ENCODE measurements at regions not wholly inside any gene's neighbourhood (a gene's known extent, or its start where the extent isn't known, plus 50 kb on each side); places are given as distances from the start of the nearest gene placed in this dataset.
"Not testable (repeated sequence)": the region's sequence is repeated elsewhere in the genome, so short reads cannot be mapped to it uniquely, and the experiment has no call there.

DNA sequence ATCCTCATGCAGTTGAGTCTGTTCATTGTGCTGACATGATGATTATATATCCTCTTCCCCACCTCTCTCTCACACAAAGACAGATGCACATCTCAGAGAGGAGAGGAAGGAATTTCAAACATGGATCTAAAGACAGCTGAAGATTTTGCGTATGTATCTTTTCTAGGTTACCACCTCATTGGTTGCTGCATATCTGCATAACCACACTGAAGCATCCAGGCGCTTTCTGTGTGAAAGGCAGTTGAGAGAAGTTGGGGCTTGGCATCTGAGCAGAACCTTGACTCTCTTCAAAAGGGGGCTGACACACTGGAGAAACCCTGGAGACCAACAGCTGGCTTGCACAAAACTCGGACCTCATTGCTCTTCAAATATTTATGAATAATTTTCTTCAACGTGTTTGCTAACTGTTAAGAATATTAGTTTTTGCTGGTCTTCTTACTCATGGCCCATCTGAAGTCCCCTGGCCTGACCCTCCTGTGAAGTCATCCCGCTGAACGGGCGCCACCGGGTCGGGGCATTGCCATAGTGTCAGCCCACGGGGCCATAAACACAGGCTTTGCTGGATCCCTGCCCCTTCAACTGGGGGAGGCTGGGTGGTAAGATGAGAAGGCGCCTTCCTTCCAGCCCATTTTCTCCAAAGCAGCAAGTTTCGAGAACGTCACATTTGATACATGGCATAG is 593.2 kb upstream of the CLINT1 start:
- H3K9me3 ChIP-seq (ENCODE audit: insufficient read depth, low read depth, low read length) = no peaks in the 10 kb centered on the region
- no peak overlapping the region for H3K9ac ChIP-seq (ENCODE audit: low read depth, low read length)
- H3K27ac ChIP-seq (ENCODE audit: low read length) = no peak overlapping the region
- H3K36me3 ChIP-seq (ENCODE audit: insufficient read depth, low read depth, low read length) = no peaks in the 10 kb centered on the region
- 0 out of 2 replicates have a peak, but pooled peaks cover 5% of the 10 kb centered on the region for H3K4me1 ChIP-seq (ENCODE audit: insufficient read depth, low read length)
- no peak overlapping the region for H3K4me3 ChIP-seq (ENCODE audit: low read length)
- H3K27me3 ChIP-seq (ENCODE audit: insufficient read depth, low read length) = no peaks in the 10 kb centered on the region

DNA sequence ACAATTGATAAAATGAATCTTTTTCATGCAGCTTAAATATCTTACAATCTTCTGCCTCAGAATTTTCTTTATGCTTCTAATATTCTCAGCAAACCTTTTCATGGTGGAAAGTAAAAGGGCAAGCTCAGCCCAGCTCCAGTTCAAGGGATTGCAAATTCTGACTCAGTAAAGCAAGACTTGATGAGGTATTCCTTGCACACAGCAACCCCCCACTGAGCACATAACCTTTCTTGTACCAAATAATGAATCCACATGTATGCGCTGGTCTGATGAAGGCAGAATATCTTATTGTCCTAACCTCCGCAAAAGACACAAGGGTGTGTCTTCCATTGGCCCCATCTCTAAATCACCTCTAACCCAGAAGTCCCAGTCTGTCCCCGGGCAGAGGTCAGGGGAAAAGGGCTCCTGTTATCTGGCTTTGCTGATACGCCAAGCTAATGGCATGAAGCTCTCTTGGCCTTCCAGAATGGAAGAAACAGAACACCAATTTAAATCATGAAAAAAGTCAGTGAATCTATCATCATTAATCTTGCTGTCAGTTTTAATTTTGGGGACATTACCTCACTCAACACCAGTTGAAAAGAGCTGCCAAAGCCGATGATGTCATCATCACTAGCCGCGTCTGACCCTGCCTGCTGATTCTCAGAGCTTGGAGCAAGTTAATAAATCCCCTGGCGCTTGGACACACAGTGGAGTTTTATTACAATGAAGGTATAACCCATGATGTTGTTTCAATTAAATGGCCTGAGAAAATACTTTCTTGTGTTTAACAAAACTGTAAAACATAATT is 592.5 kb upstream of the CLINT1 start:
- no peak overlapping the region for H3K9ac ChIP-seq (ENCODE audit: low read depth, low read length)
- H3K9me3 ChIP-seq (ENCODE audit: insufficient read depth, low read depth, low read length) = no peaks in the 10 kb centered on the region; the same call in 1 of the 2 replicates
- no peak overlapping the region for H3K27ac ChIP-seq (ENCODE audit: low read length)
- no peaks in the 10 kb centered on the region for H3K27me3 ChIP-seq (ENCODE audit: insufficient read depth, low read length)
- no peak overlapping the region for H3K4me3 ChIP-seq (ENCODE audit: low read length)
- 0 out of 2 replicates have a peak, but pooled peaks cover 5% of the 10 kb centered on the region for H3K4me1 ChIP-seq (ENCODE audit: insufficient read depth, low read length)
- H3K36me3 ChIP-seq (ENCODE audit: insufficient read depth, low read depth, low read length) = no peaks in the 10 kb centered on the region

DNA sequence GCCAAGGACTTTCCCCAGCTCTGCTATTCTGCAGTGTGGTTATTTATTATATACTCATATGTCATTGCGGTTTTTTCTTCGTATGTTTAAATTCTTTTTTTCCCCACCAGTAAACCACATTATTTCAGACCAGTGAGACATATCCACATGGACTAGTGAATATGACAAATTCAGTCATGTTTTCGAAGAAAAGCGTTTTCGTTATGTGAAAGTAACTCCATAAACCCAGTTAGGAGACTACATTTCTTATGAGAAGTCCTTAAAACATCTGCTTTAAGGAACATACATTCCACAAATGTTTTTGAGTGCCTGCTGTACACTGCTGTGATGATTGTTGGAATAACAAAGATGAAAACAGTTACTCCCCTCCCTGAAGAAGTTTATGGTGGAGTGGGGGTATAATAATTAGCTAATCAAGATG is 591.8 kb upstream of the CLINT1 start:
- H3K36me3 ChIP-seq (ENCODE audit: insufficient read depth, low read depth, low read length) = no peaks in the 10 kb centered on the region

DNA sequence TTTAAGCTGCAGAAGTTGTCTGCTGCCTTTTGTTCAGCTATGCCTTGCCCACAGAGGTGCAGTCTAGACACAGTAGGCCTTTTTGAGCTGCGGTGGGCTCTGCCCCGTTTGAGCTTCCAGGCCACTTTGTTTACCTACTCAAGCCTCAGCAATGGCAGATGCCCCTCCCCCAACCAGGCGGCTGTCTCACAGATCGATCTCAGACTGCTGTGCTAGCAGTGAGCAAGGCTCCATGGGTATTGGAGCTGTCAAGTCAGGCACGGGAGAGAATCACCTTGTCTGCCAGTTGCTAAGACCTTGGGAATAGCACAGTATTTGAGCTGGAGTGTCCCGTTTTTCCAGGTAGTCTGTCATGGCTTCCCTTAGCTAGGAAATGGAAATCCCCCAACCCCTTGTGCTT is 587.8 kb upstream of the CLINT1 start:
- not testable (repeated sequence) for H3K9me3 ChIP-seq (ENCODE audit: insufficient read depth, low read depth, low read length); H3K36me3 ChIP-seq (ENCODE audit: insufficient read depth, low read depth, low read length); H3K27ac ChIP-seq (ENCODE audit: low read length); H3K4me3 ChIP-seq (ENCODE audit: low read length); H3K9ac ChIP-seq (ENCODE audit: low read depth, low read length); H3K27me3 ChIP-seq (ENCODE audit: insufficient read depth, low read length); H3K4me1 ChIP-seq (ENCODE audit: insufficient read depth, low read length)

More for the DNA sequence above, 591.8 kb upstream of the CLINT1 start:
- Histone ChIP-seq H3K4me3 (ENCODE audit: low read length) (no peak overlapping the region), H3K9me3 (ENCODE audit: insufficient read depth, low read depth, low read length) (peaks cover 6% of the 10 kb centered on the region), H3K27me3 (ENCODE audit: insufficient read depth, low read length) (no peaks in the 10 kb centered on the region), H3K4me1 (ENCODE audit: insufficient read depth, low read length) (0 out of 2 replicates have a peak, but pooled peaks cover 5% of the 10 kb centered on the region), H3K9ac (ENCODE audit: low read depth, low read length) (no peak overlapping the region), H3K27ac (ENCODE audit: low read length) (no peak overlapping the region)

DNA sequence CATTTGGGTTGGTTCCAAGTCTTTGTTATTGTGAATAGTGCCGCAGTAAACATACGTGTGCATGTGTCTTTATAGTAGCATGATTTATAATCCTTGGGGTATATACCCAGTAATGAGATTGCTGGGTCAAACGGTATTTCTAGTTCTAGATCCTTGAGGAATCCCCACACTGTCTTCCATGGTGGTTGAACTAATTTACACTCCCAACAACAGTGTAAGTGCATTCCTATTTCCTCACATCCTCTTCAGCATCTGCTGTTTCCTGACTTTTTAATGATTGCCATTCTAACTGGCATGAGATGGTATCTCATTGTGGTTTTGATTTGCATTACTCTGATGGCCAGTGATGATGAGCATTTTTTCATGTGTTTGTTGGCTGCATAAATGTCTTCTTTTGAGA is 580.3 kb upstream of the CLINT1 start:
- not testable (repeated sequence) for H3K4me3 ChIP-seq (ENCODE audit: low read length); H3K27me3 ChIP-seq (ENCODE audit: insufficient read depth, low read length); H3K9me3 ChIP-seq (ENCODE audit: insufficient read depth, low read depth, low read length); H3K36me3 ChIP-seq (ENCODE audit: insufficient read depth, low read depth, low read length); H3K27ac ChIP-seq (ENCODE audit: low read length); H3K9ac ChIP-seq (ENCODE audit: low read depth, low read length); H3K4me1 ChIP-seq (ENCODE audit: insufficient read depth, low read length)

DNA sequence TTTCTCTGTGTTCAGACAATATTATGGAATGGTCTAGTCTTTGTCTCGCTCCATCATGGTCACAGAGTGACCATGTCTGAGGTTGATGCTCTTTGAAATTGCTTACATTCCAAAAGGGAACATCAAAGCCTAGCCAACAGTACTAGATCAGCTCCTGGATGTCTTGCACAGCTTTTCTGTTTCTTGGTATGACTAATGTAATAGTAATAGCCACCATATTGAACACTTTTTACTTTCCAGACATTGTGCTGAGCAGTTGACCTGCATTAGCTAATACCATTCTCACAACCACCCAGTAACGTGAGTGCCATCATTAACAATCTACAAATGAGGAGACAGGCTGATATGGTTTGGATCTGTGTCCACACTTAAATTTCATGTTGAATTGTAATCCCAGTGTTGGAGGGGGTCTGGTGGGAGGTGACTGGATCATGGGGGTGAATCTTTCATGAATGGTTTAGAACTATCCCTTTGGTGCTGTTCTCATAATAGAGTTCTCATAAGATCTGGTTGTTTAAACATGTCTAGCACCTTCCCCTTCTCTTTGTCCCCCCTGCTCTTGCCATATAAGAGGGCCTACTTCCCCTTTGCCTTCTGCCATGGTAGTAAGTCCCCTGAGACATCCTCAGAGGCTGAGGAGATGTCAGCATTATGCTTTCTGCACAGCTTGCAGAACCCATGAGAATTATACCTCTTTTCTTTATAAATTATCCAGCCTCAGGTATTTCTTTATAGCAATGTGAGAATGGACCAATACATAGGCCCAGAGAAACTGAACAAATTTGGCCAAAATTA is 577.5 kb upstream of the CLINT1 start:
- Histone ChIP-seq H3K4me3 (ENCODE audit: low read length) (no peak overlapping the region), H3K27ac (ENCODE audit: low read length) (no peak overlapping the region), H3K9me3 (ENCODE audit: insufficient read depth, low read depth, low read length) (no peaks in the 10 kb centered on the region), H3K4me1 (ENCODE audit: insufficient read depth, low read length) (no peaks in the 10 kb centered on the region), H3K36me3 (ENCODE audit: insufficient read depth, low read depth, low read length) (no peaks in the 10 kb centered on the region), H3K9ac (ENCODE audit: low read depth, low read length) (no peak overlapping the region), H3K27me3 (ENCODE audit: insufficient read depth, low read length) (no peaks in the 10 kb centered on the region)

DNA sequence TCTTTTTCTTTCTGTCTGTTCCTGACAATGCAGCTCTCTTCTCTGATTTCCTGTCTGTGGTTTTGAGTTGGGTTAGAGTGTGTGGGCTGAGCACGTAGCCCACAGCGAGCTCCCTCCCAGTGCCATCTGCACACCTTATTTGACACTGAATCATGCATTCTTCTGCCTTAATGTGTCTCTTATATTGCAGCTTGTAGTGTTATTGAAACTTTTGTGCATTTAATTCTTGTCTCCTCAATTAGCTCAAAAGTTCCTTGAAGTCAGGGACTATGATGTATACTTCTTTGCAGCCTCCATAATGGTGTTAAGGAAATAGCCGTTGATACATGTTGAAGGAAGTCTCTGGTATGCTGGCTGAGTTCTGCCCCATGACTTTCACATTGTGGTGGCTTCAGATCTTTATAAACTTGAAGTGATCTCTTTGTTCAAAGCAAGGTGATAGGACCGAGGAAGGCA is 576.2 kb upstream of the CLINT1 start:
- Histone ChIP-seq H3K27me3 (ENCODE audit: insufficient read depth, low read length) (no peaks in the 10 kb centered on the region), H3K9ac (ENCODE audit: low read depth, low read length) (no peak overlapping the region), H3K4me1 (ENCODE audit: insufficient read depth, low read length) (no peaks in the 10 kb centered on the region)

DNA sequence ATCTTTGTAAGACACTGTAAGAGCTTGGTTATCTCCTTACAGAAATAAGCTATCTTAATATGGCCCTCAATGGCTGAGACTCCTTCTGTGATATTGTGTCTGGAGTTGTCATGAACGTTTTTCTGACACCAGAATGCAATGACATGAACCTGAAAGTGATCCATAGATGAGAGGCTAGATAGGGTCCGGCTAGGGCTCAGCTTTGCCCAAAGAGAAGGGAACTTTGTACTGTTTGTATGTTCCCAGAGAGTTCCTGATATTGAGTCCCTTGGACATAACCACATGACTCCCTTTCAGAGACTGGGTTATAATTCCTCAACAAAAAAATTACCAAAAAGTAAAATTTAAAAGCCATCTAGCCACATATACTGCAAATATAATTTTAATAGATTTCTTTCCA is 575.8 kb upstream of the CLINT1 start:
- Histone ChIP-seq H3K4me3 (ENCODE audit: low read length) (no peak overlapping the region), H3K9ac (ENCODE audit: low read depth, low read length) (no peak overlapping the region), H3K27me3 (ENCODE audit: insufficient read depth, low read length) (no peaks in the 10 kb centered on the region), H3K36me3 (ENCODE audit: insufficient read depth, low read depth, low read length) (no peaks in the 10 kb centered on the region), H3K27ac (ENCODE audit: low read length) (no peak overlapping the region), H3K4me1 (ENCODE audit: insufficient read depth, low read length) (no peaks in the 10 kb centered on the region), H3K9me3 (ENCODE audit: insufficient read depth, low read depth, low read length) (no peaks in the 10 kb centered on the region)

More for the DNA sequence above, 576.2 kb upstream of the CLINT1 start:
- Histone ChIP-seq H3K9me3 (ENCODE audit: insufficient read depth, low read depth, low read length) (no peaks in the 10 kb centered on the region), H3K4me3 (ENCODE audit: low read length) (no peak overlapping the region), H3K27ac (ENCODE audit: low read length) (no peak overlapping the region), H3K36me3 (ENCODE audit: insufficient read depth, low read depth, low read length) (no peaks in the 10 kb centered on the region)

DNA sequence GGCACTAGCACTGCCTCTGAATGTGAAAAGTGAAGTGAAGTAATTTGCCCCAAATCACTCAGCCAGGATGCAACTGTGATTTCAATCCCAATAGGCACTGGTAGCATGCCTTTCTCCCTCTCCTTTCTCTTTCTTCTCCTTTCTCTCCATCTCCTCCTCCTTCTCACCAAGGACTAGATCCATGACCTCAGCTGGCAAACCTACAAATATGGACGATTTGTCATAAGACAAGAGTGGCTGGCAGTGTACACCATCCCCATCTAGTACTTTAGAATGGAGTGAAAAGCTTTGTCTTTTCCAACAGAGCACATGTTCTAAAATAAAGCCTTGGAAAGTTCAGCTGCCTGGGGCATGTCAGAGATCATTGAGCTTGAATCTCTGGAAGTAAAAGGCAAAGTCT is 574.7 kb upstream of the CLINT1 start:
- H3K9me3 ChIP-seq (ENCODE audit: insufficient read depth, low read depth, low read length) = no peaks in the 10 kb centered on the region
- no peaks in the 10 kb centered on the region for H3K36me3 ChIP-seq (ENCODE audit: insufficient read depth, low read depth, low read length)
- H3K27me3 ChIP-seq (ENCODE audit: insufficient read depth, low read length) = no peaks in the 10 kb centered on the region
- H3K27ac ChIP-seq (ENCODE audit: low read length) = no peak overlapping the region
- H3K4me1 ChIP-seq (ENCODE audit: insufficient read depth, low read length) = no peaks in the 10 kb centered on the region
- no peak overlapping the region for H3K4me3 ChIP-seq (ENCODE audit: low read length)
- no peak overlapping the region for H3K9ac ChIP-seq (ENCODE audit: low read depth, low read length)

DNA sequence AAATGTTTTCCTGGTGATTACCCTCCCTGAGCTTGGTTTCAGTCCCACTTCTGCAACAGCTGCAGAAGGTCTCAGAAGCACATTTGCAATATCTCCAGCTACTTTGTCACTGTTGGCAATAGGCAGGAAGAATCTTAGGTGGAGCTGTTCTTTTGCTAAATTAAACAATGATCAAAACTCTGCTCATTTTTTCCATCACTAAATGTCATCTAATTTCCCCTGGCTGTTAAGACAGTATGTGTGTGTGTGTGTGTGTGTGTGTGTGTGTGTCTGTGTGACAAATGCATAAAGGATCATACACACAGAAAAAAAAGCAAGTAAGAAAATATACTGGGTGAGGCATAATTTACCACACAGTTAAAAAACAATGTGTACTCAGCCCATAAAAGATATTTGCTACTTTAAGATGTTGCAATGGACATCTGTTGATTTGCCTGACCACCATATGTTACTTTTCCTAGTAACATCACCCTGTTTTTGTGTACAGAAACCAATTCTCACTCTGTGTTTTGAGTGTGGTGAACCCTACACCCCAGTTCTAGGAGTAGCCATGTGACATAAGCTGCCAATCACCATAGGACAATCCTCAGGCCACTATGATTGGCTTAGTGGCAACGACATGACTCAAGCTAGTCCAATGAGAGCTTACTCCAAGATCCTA is 572.6 kb upstream of the CLINT1 start:
- Histone ChIP-seq H3K4me3 (ENCODE audit: low read length) (no peak overlapping the region), H3K36me3 (ENCODE audit: insufficient read depth, low read depth, low read length) (no peaks in the 10 kb centered on the region), H3K27me3 (ENCODE audit: insufficient read depth, low read length) (no peaks in the 10 kb centered on the region), H3K4me1 (ENCODE audit: insufficient read depth, low read length) (no peaks in the 10 kb centered on the region), H3K9ac (ENCODE audit: low read depth, low read length) (no peak overlapping the region), H3K27ac (ENCODE audit: low read length) (no peak overlapping the region), H3K9me3 (ENCODE audit: insufficient read depth, low read depth, low read length) (no peaks in the 10 kb centered on the region)

DNA sequence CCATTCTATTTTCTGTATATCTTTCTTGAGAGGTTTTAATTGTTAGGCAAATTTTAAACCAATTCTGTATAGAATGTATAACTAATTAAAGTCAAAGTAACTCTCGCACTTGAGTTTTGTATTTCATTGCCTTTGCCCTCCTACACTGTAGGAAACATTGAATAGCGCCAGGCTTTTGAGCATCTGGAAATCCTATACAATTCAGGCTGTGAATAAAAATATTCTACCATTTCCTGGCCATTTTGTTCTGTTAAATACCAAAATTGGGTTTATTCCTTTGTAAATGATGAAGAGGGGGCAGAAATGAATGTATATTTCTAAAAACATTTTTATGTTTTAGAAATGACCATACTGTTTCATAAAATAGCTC is 571.8 kb upstream of the CLINT1 start:
- Histone ChIP-seq H3K4me3 (ENCODE audit: low read length) (no peak overlapping the region), H3K27me3 (ENCODE audit: insufficient read depth, low read length) (no peaks in the 10 kb centered on the region), H3K9me3 (ENCODE audit: insufficient read depth, low read depth, low read length) (no peaks in the 10 kb centered on the region), H3K9ac (ENCODE audit: low read depth, low read length) (no peak overlapping the region), H3K36me3 (ENCODE audit: insufficient read depth, low read depth, low read length) (no peaks in the 10 kb centered on the region), H3K27ac (ENCODE audit: low read length) (no peak overlapping the region), H3K4me1 (ENCODE audit: insufficient read depth, low read length) (no peaks in the 10 kb centered on the region)

Data from iPS-20b (cell line).